Erythroblast (primary cell): ENCODE measurements at regions not wholly inside any gene's neighbourhood (a gene's known extent, or its start where the extent isn't known, plus 50 kb on each side); places are given as distances from the start of the nearest gene placed in this dataset.
"Not testable (repeated sequence)": the region's sequence is repeated elsewhere in the genome, so short reads cannot be mapped to it uniquely, and the experiment has no call there.

Source experiments
- DNase-seq, 2 experiments: peaks; one replicate each; lab custom pipeline; 2025; lab: John Stamatoyannopoulos, UW
- GATA1 ChIP-seq: IDR thresholded peaks from 2 replicates; pipeline ENCODE4 v1.6.1; 2011; ENCODE audit warnings: low read depth, mild to moderate bottlenecking, control low read depth, low read length, moderate library complexity
- POLR2A ChIP-seq: IDR thresholded peaks from 2 replicates; pipeline ENCODE4 v1.6.1; 2011; ENCODE audit warnings: mild to moderate bottlenecking, low read length

DNA sequence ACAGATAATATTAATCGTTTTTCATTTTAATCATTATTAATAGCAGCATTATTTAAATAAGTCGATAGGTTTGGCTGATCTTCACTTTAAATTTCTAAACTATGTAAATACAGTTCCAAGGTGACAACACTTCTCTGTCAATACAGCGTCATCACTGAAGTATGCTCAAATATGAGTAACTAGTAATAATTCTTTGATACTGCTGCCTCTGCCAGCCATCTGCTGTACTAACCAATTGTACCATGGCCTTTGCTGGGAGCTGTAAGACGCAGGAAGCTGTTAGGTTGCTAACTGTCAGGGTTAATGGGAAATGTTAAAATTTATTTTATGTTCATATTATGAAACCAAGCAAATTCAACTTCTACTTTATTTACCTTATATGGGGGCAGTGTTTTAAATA lies 1650.5 kb upstream of the LRRTM3 start:
- DNase-seq = no peak
- no peak for TF ChIP-seq POLR2A
- TF ChIP-seq GATA1 = no peak

DNA sequence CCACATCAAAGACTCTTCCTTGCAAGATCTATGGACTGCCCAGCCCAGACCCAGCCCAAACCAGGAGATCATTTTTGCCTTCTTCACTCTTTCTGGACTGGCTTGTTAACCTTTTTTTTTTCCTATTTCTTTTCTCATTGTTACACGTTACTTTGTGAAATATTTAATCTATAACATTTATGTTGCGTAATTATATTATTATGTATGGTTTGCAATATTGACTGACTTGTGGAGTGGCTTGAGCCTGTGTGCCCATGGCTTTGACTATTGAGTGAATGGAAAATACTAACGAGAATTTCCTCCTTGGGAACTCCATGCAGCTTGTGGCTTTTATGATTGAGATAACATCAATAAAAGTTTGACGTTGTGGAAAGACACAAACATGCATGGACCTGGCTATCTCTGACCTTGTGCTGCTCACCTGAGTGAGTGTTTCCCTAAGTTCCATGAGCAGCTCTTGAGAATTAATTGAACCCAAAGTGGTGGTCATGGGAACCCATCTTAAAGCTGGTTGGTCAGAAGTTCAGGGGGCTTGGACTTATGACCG lies 1641.3 kb upstream of the LRRTM3 start:
- no peak for TF ChIP-seq POLR2A
- no peak for TF ChIP-seq GATA1
- no peak for DNase-seq

DNA sequence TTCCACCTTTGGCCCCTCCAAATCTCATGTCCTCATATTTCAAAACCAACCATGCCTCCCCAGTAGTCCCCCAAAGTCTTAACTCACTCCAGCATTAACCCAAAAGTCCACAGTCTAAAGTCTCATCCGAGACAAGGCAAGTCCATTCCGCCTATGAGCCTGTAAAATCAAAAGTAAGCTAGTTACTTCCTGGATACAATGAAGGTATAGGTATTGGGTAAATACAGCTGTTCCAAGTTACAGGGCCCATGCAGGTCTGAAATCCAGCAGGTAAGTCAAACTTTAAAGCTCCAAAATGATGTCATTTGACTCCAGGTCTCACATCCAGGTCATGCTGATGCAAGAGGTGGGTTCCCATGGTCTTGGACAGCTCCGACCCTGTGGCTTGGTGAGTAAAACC lies 1640.1 kb upstream of the LRRTM3 start:
- not testable (repeated sequence) for DNase-seq

DNA sequence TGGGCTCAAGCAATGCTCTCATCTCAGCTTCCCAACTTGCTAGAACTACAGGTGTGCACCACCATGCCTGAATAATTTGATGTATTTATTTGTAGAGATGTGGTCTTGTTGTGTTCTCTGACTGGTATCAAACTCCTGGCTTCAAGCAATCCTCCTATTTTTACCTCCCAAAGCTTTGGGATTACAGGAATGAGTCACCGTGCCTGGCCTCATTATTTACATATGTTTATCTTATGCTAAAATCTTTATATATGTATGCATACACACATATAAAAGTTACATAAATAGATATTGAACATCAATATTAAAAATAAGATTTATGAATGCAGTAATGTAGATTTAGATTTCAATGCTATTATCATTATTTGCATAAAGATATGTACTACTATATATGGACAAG lies 1634.5 kb upstream of the LRRTM3 start:
- no peak for DNase-seq
- TF ChIP-seq GATA1 (no peak), POLR2A (no peak)

- DNase-seq = no peak
These were observed 1633.3 kb upstream of the LRRTM3 start for GRCh38 chr10:65292551-65292950.

DNA sequence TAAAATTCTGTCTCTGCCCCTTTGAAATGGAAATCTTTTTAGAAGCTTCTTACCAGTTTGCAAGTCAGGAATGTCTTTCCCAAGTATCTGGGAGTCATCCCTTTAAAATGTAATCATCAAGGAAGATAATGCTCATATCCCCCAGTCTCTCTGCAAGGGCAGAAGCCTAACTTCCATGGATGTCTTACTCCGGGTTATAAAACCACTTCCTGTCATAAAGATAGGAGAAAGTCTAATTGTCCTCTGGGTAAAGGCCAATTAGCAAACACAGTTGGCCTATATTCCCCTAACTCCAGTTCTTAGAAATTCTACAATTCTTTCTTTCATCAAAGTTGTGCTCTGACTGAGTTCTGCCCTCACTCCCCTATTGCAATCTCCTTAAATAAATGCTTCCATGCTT lies 1631.5 kb upstream of the LRRTM3 start:
- DNase-seq = no peak
- no peak for TF ChIP-seq GATA1
- TF ChIP-seq POLR2A = no peak

More at GRCh38 chr10:65292551-65292950, 1633.3 kb upstream of the LRRTM3 start:
- no peak for TF ChIP-seq GATA1
- TF ChIP-seq POLR2A = no peak

GRCh38 chr10:65301181-65301580 lies 1624.7 kb upstream of the LRRTM3 start:
- no peak for DNase-seq
- no peak for TF ChIP-seq POLR2A
- no peak for TF ChIP-seq GATA1

GRCh38 chr10:65306201-65306600 lies 1619.6 kb upstream of the LRRTM3 start:
- TF ChIP-seq POLR2A (no peak), GATA1 (no peak)
- DNase-seq = no peak

GRCh38 chr10:65312876-65313275 lies 1613.0 kb upstream of the LRRTM3 start:
- TF ChIP-seq GATA1 = no peak
- TF ChIP-seq POLR2A = no peak
- no peak for DNase-seq

- no peak for TF ChIP-seq POLR2A
- no peak for TF ChIP-seq GATA1
- DNase-seq = no peak
These were observed 1612.4 kb upstream of the LRRTM3 start for GRCh38 chr10:65313406-65313805.

DNA sequence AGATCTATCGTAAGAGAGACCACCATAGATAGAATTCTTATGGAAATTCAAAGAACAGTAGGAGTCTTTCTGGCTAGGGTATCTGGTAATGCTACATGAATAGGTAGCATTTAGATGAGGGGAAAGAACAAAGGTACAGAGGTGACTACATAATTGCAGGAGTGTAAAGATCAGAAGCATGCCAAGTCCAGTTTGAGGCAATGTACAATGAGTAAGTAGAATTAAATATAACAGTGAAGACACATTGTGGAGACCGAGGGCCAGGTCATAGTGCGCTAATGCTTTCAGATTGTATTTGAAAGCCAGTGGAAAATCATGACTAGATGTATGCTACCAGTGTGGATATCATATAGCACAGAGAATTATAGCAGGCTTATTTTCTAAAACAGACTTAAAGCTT lies 1611.6 kb upstream of the LRRTM3 start:
- no peak for DNase-seq
- TF ChIP-seq POLR2A (no peak), GATA1 (no peak)

- TF ChIP-seq GATA1 (no peak), POLR2A (no peak)
These were observed 1606.3 kb upstream of the LRRTM3 start for GRCh38 chr10:65319493-65319892.

DNA sequence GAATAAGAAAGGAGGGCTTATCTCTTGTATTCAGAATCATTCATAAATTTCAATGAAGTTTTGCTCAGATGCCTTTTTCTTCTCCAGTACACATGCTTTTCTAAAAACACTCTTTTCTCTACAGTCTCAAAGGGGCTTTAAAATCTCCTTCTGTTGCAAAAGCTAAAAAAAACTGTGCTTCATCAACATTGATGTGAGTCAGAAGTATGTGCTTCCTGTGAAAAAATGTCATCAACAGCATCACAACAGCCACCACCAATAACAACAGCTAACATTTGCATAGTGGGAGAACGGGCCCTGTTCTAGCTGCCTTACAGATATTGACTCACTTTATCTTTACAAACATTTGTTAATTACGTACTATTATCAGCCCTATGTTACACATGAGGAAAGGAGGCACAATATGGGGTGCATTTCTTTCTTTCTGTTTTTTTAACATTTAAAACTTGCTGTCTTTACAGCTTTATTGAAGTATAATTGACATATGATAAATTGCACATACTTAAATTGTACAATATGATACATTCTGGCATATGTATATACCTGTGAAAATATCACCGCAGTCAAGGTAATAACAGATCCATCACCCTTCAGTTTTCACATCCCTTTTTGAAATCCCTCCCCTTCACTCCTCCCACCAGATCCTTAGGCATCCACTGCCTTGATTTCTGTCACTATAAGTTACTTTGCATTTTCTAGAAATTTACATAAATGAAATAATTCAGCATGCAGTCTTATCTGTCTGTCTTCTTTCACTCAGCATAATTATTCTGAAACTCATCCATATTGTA lies 1605.4 kb upstream of the LRRTM3 start:
- DNase-seq = no peak
- TF ChIP-seq POLR2A = no peak

More at GRCh38 chr10:65319493-65319892, 1606.3 kb upstream of the LRRTM3 start:
- DNase-seq = no peak

GRCh38 chr10:65323802-65324201 lies 1602.0 kb upstream of the LRRTM3 start:
- no peak for TF ChIP-seq POLR2A
- TF ChIP-seq GATA1 = no peak
- DNase-seq = no peak

DNA sequence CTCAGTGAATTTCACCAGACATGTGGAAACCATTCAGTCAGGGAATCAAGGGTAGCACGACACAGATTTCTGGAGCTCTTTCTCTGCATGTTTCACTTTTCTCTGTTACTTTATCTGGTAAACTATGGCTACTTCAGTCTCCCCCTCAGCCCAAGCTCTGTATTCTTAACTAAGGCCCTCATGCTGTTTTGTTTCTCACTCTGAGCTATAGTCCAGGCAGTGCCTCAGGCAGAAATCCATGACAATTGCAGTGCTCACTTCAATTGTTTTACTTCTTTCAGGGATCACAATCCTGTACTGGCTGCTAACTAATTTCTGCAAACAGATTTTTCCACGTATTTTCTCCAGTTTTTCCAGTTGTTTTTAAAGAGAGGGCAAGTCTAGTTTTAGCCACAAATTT lies 1599.9 kb upstream of the LRRTM3 start:
- TF ChIP-seq GATA1 (no peak), POLR2A (no peak)
- DNase-seq = no peak
